ENCODE measurements at regions not wholly inside any gene's neighbourhood (a gene's known extent, or its start where the extent isn't known, plus 50 kb on each side); places are given as distances from the start of the nearest gene placed in this dataset.

- intact Hi-C loops (cut with DNase I): no loop called here
- H3K36me3 ChIP-seq: no peaks in the 10 kb centered on the region
- no peak for TF ChIP-seq POLR2A (IDR thresholded peaks at IDR 0.05)
- no peak for TF ChIP-seq POLR2AphosphoS5 (IDR thresholded peaks at IDR 0.05; ENCODE audit: insufficient read depth in 1 of 2, low read depth in 1 of 2)
- no peak for TF ChIP-seq CTCF (IDR thresholded peaks at IDR 0.05)
- no peak overlapping the region for H3K27ac ChIP-seq
- peaks cover 5% of the 10 kb centered on the region for H3K4me1 ChIP-seq
- H3K4me3 ChIP-seq: no peak overlapping the region
- no peaks in the 10 kb centered on the region for H3K9me3 ChIP-seq
- no peak for DNase-seq (ENCODE audit: extremely low spot score in 2 of 2)
- no peaks in the 10 kb centered on the region for H3K27me3 ChIP-seq
Measured at GRCh38 chr11:33480626-33481025, 220.0 kb downstream of the C11orf91 start.

GRCh38 chr11:33479231-33479630 lies 221.4 kb downstream of the C11orf91 start:
- H3K9me3 ChIP-seq: no peaks in the 10 kb centered on the region
- DNase-seq (ENCODE audit: extremely low spot score in 2 of 2): no peak
- intact Hi-C loops (cut with DNase I): no loop called here
- no peaks in the 10 kb centered on the region for H3K36me3 ChIP-seq
- H3K27me3 ChIP-seq: no peaks in the 10 kb centered on the region
- no peak overlapping the region for H3K4me3 ChIP-seq
- peaks cover 6% of the 10 kb centered on the region for H3K4me1 ChIP-seq
- no peak overlapping the region for H3K27ac ChIP-seq
- no peak for TF ChIP-seq POLR2A (IDR thresholded peaks at IDR 0.05)
- TF ChIP-seq CTCF (IDR thresholded peaks at IDR 0.05): no peak
- TF ChIP-seq POLR2AphosphoS5 (IDR thresholded peaks at IDR 0.05; ENCODE audit: insufficient read depth in 1 of 2, low read depth in 1 of 2): no peak

GRCh38 chr11:33478111-33478573 lies 221.0 kb downstream of the HIPK3 start:
- intact Hi-C loops (cut with DNase I): no loop called here
- Histone ChIP-seq H3K4me3 (no peak overlapping the region), H3K9me3 (no peaks in the 10 kb centered on the region), H3K4me1 (peaks cover 6% of the 10 kb centered on the region), H3K36me3 (no peaks in the 10 kb centered on the region), H3K27me3 (no peaks in the 10 kb centered on the region), H3K27ac (no peak overlapping the region)
- no peak for TF ChIP-seq CTCF (IDR thresholded peaks at IDR 0.05)
- TF ChIP-seq POLR2A (IDR thresholded peaks at IDR 0.05): no peak
- no peak for TF ChIP-seq POLR2AphosphoS5 (IDR thresholded peaks at IDR 0.05; ENCODE audit: insufficient read depth in 1 of 2, low read depth in 1 of 2)
- DNase-seq (ENCODE audit: extremely low spot score in 2 of 2): no peak

GRCh38 chr11:33476945-33477606 lies 219.9 kb downstream of the HIPK3 start:
- no peak for DNase-seq (ENCODE audit: extremely low spot score in 2 of 2)
- Histone ChIP-seq H3K27ac (no peak overlapping the region), H3K27me3 (no peaks in the 10 kb centered on the region), H3K9me3 (no peaks in the 10 kb centered on the region), H3K36me3 (no peaks in the 10 kb centered on the region), H3K4me3 (no peak overlapping the region), H3K4me1 (peaks cover 6% of the 10 kb centered on the region)
- TF ChIP-seq POLR2A (IDR thresholded peaks at IDR 0.05): no peak
- TF ChIP-seq CTCF (IDR thresholded peaks at IDR 0.05): no peak
- no peak for TF ChIP-seq POLR2AphosphoS5 (IDR thresholded peaks at IDR 0.05; ENCODE audit: insufficient read depth in 1 of 2, low read depth in 1 of 2)
- intact Hi-C loops (cut with DNase I): no loop called here

GRCh38 chr11:33475993-33476392 lies 218.8 kb downstream of the HIPK3 start:
- Histone ChIP-seq H3K4me3 (no peak overlapping the region), H3K27ac (no peak overlapping the region), H3K9me3 (no peaks in the 10 kb centered on the region), H3K36me3 (no peaks in the 10 kb centered on the region), H3K27me3 (no peaks in the 10 kb centered on the region), H3K4me1 (peaks cover 6% of the 10 kb centered on the region)
- intact Hi-C loops (cut with DNase I): no loop called here
- TF ChIP-seq POLR2A (IDR thresholded peaks at IDR 0.05) (no peak), POLR2AphosphoS5 (IDR thresholded peaks at IDR 0.05; ENCODE audit: insufficient read depth in 1 of 2, low read depth in 1 of 2) (no peak), CTCF (IDR thresholded peaks at IDR 0.05) (no peak)
- no peak for DNase-seq (ENCODE audit: extremely low spot score in 2 of 2)

Data from vagina (tissue), 2 donors.